Astrocyte of the cerebellum (primary cell): ENCODE measurements at regions not wholly inside any gene's neighbourhood (a gene's known extent, or its start where the extent isn't known, plus 50 kb on each side); places are given as distances from the start of the nearest gene placed in this dataset.

ENCODE experiments used
- DNase-seq: peaks from one replicate; pipeline ENCODE4 v3.0.0-alpha.2; 2011; ENCODE audit warnings: low read depth
- H3K4me3 ChIP-seq: 2 replicates; pipeline ENCODE4 v1.5.1; 2011; ENCODE audit warnings: mild to moderate bottlenecking, low read depth, low read length, moderate library complexity
- in situ Hi-C: cut with HindIII; loops from 2 replicates; pipeline ENCODE4 v1.10.0; 2017; ENCODE audit warnings: low sequenced_read_pairs
- TF ChIP-seq, protein P1 (sequence below): IDR thresholded peaks from 2 replicates; pipeline ENCODE4 v1.5.1; 2012; ENCODE audit warnings: low read length, low read depth, moderate library complexity, mild to moderate bottlenecking; ENCODE audit errors: missing control alignments

DNA sequence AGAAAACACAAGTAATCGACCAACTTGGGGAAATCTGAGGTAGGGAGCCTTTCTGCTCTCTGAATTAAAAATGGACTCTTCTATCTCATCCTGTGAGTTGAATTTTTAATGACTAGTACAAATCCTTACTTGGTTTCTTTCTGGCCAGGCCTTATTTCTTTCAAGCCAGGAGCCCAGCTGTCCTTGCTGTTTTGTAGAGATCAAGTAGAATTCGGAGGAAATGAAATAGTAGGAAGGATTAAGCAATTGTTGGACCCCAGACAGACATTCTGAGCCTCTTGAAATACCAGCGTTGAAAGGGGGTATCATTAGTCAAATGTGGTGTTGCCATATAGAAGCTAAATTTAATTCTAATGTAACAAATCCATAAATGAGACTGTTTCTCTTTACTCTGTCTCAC is 53.7 kb upstream of the SMIM15 start:
- in situ Hi-C loops = no loop called here
- TF ChIP-seq, protein P1, sequence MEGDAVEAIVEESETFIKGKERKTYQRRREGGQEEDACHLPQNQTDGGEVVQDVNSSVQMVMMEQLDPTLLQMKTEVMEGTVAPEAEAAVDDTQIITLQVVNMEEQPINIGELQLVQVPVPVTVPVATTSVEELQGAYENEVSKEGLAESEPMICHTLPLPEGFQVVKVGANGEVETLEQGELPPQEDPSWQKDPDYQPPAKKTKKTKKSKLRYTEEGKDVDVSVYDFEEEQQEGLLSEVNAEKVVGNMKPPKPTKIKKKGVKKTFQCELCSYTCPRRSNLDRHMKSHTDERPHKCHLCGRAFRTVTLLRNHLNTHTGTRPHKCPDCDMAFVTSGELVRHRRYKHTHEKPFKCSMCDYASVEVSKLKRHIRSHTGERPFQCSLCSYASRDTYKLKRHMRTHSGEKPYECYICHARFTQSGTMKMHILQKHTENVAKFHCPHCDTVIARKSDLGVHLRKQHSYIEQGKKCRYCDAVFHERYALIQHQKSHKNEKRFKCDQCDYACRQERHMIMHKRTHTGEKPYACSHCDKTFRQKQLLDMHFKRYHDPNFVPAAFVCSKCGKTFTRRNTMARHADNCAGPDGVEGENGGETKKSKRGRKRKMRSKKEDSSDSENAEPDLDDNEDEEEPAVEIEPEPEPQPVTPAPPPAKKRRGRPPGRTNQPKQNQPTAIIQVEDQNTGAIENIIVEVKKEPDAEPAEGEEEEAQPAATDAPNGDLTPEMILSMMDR = no peak
- no peak overlapping the region for H3K4me3 ChIP-seq
- no peak for DNase-seq

DNA sequence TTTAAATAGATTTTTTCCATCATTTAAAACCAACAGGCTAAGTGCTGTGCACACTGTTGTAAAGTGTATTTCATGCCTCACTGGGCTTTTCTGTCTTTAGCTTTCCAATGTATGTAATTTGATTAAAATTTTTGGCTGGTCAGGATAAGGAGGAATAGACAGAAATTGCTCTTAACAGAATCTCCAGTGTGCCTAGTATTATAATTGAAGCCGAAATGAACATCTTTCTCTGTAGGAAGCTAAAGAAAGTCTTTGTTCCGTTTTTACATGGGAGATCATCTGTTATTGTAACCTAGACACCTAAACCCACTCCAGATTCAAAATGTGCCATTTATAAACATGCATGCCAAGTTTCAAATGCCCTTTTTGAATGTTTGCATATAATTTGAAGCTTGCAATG is 54.5 kb upstream of the SMIM15 start:
- DNase-seq = no peak
- H3K4me3 ChIP-seq = no peak overlapping the region
- in situ Hi-C loops = no loop called here
- TF ChIP-seq, protein P1 = no peak

DNA sequence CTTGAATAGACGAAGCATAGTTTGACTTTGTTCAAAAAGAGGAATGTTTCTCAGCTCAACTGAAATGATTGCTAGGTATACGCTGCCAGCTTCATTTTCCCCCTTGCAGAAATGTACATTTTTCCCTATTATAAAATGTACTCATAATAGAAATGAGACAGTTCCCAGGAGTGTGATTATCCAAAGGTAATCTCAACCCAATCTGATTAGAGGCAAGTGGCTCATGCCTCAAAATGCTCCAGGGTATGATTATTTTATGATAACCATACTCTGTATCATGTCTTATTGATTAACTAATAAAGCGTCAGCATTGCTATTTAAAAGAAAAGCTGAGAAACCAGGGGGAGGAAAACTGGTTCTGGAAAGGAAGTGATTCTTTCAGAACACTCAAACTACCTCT is 54.9 kb upstream of the SMIM15 start:
- DNase-seq = no peak
- no peak overlapping the region for H3K4me3 ChIP-seq
- in situ Hi-C loops = no loop called here
- TF ChIP-seq, protein P1 = no peak

DNA sequence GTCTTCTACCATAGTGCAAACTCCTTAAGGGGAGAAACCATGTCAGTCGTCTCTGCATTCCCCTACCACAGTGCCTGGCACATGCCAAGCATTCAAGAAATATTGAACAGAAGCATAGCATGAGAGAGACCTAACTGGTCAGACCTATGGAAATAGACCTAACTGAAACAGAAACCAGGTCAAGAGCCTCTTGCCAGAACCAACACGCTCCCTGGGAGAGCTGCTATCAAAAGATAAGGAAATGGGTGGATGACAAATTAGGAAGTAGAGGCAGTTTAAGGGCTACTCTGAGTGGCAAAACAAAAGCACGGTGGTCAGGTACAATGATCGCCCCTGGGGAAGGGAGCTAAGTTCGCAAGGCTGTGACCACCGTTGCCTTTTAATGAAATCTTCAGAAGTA is 66.0 kb upstream of the SMIM15 start:
- in situ Hi-C loops = no loop called here
- no peak for DNase-seq
- TF ChIP-seq, protein P1 = no peak
- H3K4me3 ChIP-seq = no peak overlapping the region

DNA sequence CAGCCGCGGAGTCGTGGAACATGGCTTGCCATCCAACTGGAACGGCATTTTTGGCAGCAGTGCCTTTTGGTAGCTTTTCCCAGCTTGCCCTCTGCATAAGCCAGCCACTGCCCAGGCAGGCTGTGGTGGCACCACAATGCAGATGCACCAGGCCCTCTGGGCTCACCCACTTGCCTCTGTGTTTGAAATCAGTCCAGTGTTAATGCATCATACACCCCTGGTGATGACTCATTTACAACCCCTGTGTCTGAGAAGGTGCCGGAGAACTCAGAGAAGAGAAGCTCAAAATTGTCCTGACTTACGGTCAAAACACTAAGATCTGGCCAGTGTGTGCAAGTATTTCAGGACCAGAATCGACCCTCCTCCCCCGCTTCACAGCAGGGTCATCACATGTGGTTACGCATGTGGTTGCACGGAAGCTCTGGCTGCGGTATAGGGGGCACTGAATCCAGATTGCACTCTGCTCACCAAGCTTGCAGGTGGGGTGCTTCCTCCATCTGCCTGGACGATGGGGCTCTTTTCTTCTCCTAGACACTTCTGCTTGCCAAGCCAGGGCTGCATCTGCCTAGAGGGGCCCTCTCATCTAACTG is 66.5 kb upstream of the SMIM15 start:
- in situ Hi-C loops = no loop called here
- no peak overlapping the region for H3K4me3 ChIP-seq
- DNase-seq = peak; percentile 65
- TF ChIP-seq, protein P1 = no peak

DNA sequence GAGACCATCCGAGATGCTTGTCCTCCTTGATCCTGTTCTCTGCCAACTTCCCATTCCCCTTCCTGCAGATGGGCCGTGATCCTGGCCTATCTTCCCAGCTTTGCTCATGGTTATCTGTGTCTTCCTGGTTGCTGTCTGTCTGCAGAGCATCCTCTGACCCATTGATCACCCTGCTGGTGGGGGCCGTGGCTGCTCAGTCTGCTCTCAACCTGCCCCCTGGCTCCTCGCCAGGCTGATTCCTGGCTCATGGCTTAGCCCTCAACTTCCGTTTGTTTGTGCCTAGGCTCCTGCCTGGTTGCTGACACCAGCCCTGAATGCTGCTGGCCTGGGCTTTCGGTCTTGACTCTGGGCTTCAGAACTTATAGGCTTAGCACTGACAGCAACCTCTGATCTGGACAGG is 67.1 kb upstream of the SMIM15 start:
- no peak for DNase-seq

More for the DNA sequence above, 67.1 kb upstream of the SMIM15 start:
- no peak overlapping the region for H3K4me3 ChIP-seq
- TF ChIP-seq, protein P1 = no peak
- in situ Hi-C loops = no loop called here
